G401.6 (cell line): ENCODE measurements at regions not wholly inside any gene's neighbourhood (a gene's known extent, or its start where the extent isn't known, plus 50 kb on each side); places are given as distances from the start of the nearest gene placed in this dataset.

Source experiments
- FAIRE-seq: peaks from 2 replicates; lab custom pipeline; 2012; peaks lifted over from hg19 to GRCh38; lab: Jason Lieb, UNC

- FAIRE-seq = no peak
These were observed 167.5 kb upstream of the IL12A start for GRCh38 chr3:159821110-159821509.

DNA sequence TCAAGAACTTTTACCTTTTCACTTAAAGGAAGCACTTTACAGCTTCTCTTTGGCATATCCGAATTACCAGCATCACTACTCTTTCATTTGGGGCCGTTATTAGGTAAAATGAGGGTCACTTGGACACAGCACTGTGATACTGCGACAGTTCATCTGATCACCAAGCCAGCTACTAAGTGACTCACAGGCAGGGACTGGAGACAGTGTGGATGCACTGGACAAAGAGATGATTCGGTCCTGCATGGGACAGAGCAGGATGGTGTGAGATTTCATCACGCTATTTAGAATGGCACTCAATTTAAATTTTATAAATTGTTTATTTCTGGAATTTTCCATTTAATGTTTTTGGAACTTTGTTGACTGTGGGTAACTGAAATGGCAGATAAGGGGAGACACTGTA is 166.9 kb upstream of the IL12A start:
- FAIRE-seq = no peak

DNA sequence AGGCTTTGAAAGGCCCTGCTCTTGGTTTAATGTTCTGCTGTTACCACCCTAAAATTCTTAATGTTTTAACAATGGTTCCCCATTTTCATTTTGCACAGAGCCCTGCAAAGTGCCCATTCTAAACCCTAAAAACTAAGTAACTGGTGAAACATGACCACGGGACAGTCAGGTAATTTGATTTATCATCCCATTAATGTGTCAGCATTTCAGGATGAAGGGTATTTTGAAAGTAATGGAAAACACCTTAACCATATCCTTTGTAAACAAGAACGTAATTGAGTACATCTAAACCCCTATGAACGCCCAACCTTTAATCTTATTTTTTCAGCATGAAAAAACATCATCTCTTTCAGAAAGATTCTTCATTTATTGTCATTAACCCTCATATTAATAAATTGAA is 164.9 kb upstream of the IL12A start:
- no peak for FAIRE-seq

DNA sequence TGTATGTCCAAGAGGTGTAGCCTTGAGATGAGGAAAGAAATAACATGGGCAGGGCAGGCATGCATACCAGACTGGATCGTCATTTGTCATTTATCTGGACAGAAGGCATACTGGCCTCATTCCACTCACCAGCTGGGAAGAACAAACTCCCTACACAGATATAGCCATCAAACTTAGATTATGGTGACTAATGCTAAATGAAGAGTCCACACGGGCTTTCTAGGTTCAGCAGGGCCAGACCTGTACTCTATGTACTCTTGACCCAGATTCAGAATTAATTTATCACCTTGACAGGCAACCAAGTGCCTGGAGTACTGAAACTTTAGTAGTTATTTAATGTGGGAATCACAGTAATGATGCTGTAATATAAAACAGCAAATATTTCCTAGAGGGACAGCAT is 164.3 kb upstream of the IL12A start:
- FAIRE-seq = no peak

DNA sequence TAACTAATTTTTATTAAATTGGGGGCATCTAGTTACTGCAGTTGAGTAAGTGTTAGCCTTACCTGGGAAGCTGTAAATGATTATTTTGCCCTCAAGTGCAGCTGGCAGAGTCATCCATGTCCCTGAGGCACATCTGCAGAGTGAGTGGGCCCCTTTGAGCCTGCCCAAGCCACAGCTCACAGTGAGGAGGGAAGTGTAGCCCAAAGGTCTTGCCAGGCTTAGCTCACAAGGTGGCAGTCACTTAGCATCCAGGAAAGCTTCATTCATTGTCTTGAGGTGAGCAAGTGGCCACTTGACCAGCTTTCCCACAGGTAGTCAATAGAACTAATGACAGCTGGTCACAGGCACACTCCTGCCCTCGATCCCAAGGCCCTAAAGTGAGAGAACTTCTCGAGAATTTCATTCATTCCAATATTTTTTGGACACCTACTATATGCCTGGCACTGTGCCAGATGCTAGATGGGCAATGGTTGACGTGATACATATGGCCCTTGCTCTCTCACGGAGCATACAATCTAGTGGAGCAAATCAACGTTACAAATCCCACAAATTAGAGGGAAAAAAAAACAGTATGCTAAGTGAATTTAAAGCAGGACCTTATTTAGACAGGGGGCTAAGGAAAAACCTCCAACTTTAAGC is 163.3 kb upstream of the IL12A start:
- FAIRE-seq = no peak

GRCh38 chr3:159828542-159828943 is 160.1 kb upstream of the IL12A start:
- peak; percentile 96 for FAIRE-seq

DNA sequence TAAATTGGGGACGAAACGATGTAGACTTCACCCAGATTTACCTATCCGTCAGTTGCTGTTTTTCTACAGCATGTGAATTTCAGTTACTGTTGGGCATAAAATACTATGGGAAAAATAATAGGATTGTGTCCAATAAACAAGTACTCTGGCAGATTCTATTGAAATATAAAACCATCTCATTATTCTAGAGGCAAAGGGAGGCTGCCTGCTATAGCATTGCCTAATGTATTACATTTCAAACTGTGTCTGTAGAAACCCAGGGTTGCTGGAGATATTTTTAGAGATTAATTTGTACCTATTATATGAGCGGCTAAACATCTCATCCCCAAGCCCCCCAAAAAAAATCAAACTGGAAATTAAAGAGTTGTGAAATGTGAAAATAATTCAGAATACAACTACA is 159.6 kb upstream of the IL12A start:
- FAIRE-seq = no peak

GRCh38 chr3:159829539-159830227 is 159.0 kb upstream of the IL12A start:
- FAIRE-seq = peak; percentile 3

DNA sequence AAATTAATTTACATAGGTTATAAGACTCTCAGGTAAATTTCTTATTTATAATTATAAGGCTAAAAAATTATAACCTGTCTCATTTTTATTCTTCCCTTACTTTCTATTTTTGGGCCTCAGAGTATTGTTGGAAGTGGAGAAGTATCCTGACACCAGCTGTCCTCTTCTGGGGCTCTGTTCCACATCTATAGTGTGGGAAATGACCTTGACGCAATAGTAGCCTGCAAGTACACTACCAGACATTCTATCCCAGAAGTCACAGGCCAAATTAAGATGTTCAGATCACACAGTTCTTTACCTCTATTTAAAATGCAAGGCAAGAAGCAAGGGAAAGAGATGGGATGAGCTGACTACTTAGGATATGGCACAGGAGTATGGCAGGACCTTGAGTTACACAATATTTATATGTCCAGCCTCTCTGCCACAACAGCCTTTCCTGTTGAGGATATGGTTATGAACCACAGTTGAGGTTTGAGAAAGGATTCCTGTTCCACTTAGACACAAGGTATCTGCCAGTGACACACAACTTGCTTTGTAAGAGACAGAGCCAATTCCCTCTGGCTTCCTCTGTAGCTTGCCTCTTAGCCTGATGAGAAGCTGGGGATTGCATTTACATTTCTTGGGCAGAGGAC is 158.0 kb upstream of the IL12A start:
- FAIRE-seq = no peak

DNA sequence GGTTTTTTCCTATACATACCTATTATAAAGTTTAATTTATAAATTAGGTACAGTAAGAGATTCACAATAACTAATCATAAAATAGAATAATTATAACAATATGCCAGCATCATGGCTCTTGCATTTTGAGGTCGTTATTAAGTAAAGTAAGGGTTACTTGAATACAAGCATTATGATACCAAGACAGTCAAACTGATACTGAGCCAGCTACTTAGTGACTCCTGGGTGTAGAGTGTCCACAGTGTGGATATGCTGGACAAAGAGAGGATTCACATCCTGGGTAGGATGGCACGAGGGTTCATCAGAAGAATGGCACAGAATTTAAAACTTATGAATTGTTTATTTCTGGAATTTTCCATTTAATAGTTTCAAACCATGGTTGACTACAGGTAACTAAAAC is 157.2 kb upstream of the IL12A start:
- FAIRE-seq = no peak

DNA sequence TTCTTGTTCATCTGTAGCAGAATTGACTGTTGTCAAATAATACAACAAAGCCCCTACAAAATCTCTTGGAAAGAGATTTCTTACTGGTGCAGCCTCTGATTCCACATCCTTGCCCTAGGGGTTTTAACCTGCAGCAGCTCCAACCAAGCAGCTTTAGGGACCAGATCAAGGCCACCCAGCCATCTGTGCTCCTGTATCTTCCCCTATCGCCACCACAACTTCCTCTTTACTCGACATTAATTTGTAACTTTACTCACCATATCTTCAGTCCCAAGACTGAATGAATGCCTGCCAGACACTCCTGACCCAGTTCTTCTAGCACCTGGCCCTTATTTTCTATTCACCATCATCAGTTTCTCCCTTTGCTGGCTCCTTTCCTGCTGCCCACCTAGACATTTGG is 156.6 kb upstream of the IL12A start:
- FAIRE-seq = no peak

DNA sequence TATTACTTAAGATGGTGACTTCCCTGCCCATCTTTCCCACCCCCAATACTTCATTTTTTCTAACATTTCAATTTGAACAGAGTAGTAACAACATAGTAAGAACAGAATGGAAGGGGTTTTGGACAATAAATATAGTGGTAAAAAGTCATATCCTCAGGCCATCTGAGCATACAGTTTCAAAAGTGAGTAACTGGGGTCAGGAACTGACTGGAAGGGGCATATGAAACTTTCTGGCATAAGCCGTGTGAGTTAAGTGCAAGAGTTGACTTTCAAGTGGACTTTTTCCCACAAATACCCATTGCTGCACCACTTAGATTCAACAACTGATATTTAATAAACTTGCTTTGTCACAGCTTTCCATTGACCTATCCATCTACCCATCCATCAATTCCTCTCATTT is 153.5 kb upstream of the IL12A start:
- no peak for FAIRE-seq

GRCh38 chr3:159837725-159838124 is 150.9 kb upstream of the IL12A start:
- FAIRE-seq = no peak

- FAIRE-seq = no peak
These were observed 149.7 kb upstream of the IL12A start for GRCh38 chr3:159838938-159839337.

GRCh38 chr3:159839561-159840379 is 148.9 kb upstream of the IL12A start, which contains the start of gene SCHIP1:
Gene SCHIP1, plus strand, starts transcription at chr3:159839861.
- FAIRE-seq = no peak

- FAIRE-seq = no peak
These were observed 147.8 kb upstream of the IL12A start for GRCh38 chr3:159840703-159841299.

- no peak for FAIRE-seq
These were observed 146.9 kb upstream of the IL12A start for GRCh38 chr3:159841766-159842165.

DNA sequence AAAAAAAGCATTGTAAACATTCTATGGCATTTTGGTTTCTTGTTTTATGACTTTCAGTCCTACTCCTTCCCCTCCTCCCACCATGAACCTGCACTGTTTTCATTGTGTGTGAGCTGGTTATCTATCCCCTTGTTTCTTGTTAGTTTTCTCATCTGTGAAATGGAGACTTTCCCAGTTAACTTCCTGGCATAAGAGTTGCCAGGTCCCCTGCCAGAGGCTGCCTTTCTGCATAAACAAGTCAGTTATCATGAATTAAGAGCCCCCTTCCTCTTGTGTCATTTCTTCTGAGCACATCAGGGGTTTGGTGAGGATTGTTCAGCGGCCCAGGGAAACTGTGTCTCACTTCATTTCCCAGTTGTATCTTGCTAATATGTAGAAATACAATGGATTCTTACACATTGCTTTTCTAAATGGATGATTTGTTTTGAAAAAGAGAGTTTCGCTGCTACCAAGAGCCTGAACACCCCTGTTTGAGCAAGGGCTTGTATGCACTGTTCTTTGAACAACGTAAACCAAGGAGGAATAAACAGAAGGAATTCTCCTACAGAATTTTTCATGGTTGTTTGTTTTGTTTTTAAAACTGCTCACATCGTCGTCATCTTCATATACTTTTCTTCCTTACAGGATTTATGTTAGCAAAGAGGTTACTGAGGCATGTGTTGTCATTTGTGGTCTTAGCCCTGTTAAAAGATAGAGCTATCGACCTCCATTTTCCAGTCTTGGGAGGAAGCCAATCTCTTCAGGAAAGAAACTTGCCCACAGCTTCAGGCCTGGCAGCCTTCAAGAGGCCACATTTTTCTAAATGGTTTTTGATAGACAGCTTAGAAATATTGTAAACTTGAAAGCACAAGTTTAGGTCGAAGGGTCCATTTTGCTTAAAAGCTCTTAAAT is 144.6 kb upstream of the IL12A start:
- FAIRE-seq = no peak

DNA sequence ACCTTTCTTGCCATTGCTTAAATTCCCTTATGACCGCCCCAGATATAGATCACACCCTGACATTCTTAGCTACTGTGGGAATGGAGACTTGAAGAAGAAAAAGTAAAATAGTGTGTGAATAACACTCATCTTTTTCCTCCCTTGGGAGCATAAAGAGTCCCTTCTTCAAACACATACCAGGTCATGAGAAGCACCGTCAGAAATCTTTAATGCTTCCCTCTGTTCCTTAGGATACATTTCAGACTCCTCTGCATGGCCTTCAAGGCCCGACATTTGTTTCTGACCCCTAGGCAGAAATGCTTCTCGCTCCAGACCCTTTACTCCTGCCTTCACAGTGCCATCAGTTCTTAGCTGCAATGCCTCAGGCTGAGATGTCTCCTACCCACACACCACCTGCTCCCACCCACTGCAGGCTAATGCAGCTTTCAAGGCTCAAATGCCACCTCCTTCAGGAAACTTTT is 143.8 kb upstream of the IL12A start:
- FAIRE-seq = no peak

DNA sequence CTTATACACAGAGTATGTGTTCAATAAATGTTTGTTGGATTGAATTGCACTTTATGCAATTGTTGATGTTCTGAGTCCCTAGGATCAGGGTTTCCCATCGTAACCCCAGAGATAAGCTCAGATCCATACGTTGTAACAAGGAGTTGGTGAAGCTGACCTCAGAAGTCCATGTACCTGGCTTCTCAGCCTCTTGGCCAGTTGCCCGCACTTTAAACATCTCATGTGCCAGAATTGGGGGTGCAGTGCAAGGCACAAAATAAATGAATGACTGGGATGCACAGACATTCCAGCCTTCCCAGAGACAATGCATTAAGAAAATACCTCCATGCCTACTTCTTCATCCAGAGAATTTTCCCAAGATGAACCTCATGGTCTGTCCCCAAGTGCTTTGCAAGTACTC is 142.9 kb upstream of the IL12A start:
- no peak for FAIRE-seq

DNA sequence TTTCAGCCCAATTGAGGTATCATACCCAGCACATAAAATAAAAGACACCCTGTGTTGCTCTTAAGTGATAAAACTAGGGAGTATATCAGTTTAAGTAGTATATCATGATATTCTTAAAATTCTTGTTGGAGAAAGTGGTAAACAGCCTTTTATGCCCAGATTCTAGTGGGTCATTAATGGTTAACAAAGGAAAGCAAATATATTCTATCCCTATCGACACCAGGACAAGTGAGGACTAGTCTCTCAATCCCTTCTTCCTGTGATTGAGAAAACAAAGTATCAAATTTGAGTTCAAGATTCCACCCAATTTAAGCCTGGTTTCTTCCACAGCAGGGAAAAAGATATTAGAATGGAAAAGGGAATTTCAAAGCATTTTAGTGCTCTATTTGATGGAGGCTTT is 142.4 kb upstream of the IL12A start:
- FAIRE-seq = no peak
